Parathyroid adenoma (tissue), 2 donors: ENCODE measurements at regions not wholly inside any gene's neighbourhood (a gene's known extent, or its start where the extent isn't known, plus 50 kb on each side); places are given as distances from the start of the nearest gene placed in this dataset.
"Not testable (repeated sequence)": the region's sequence is repeated elsewhere in the genome, so short reads cannot be mapped to it uniquely, and the experiment has no call there.

Experiments
- H2AFZ ChIP-seq: fragments of 300-600 bp; sonication (generic); one replicate; pipeline ENCODE4 v1.7.0; 2017; ENCODE audit warnings: antibody characterized with exemption, mild to moderate bottlenecking
- H3K27ac ChIP-seq: fragments of 300-600 bp; sonication (generic); one replicate; pipeline ENCODE4 v1.7.0; 2017
- H3K27me3 ChIP-seq: fragments of 300-600 bp; sonication (generic); one replicate; pipeline ENCODE4 v1.7.0; 2017; ENCODE audit warnings: low read length; ENCODE audit not compliant: control insufficient read depth, insufficient read depth
- H3K36me3 ChIP-seq: fragments of 300-600 bp; sonication (generic); one replicate; pipeline ENCODE4 v1.7.0; 2017; ENCODE audit warnings: low read length; ENCODE audit not compliant: control insufficient read depth, insufficient read depth
- H3K4me1 ChIP-seq: fragments of 300-600 bp; sonication (generic); one replicate; pipeline ENCODE4 v1.7.0; 2017; ENCODE audit warnings: control low read depth
- H3K4me2 ChIP-seq: fragments of 300-600 bp; sonication (generic); one replicate; pipeline ENCODE4 v1.7.0; 2017; ENCODE audit warnings: low read length
- H3K4me3 ChIP-seq: fragments of 300-600 bp; sonication (generic); one replicate; pipeline ENCODE4 v1.7.0; 2017; ENCODE audit warnings: low read depth, low read length
- H3K79me2 ChIP-seq: fragments of 300-600 bp; sonication (generic); one replicate; pipeline ENCODE4 v1.7.0; 2017; ENCODE audit warnings: control low read depth
- H3K9ac ChIP-seq: fragments of 300-600 bp; sonication (generic); one replicate; pipeline ENCODE4 v1.7.0; 2017; ENCODE audit warnings: mild to moderate bottlenecking
- H3K9me3 ChIP-seq: fragments of 300-600 bp; sonication (generic); one replicate; pipeline ENCODE4 v1.7.0; 2017; ENCODE audit warnings: low read length; ENCODE audit not compliant: control insufficient read depth
- CTCF ChIP-seq: fragments of 300-600 bp; sonication (generic); IDR thresholded peaks from one replicate; pipeline ENCODE4 v1.7.0; 2017; ENCODE audit warnings: antibody characterized with exemption, mild to moderate bottlenecking
- donor health status: primary hyperparathyroidism.

- H3K27me3 ChIP-seq: no peaks in the 10 kb centered on the region
- H3K79me2 ChIP-seq: no peaks in the 10 kb centered on the region
Observed at GRCh38 chrX:80550722-80551121, 130.5 kb downstream of the TENT5D start.

GRCh38 chrX:80556148-80556547 is 135.9 kb downstream of the TENT5D start:
- Histone ChIP-seq H3K9ac (no peak overlapping the region), H3K36me3 (no peaks in the 10 kb centered on the region), H3K27me3 (no peaks in the 10 kb centered on the region), H3K27ac (no peak overlapping the region), H3K4me2 (no peak overlapping the region), H3K4me3 (no peak overlapping the region), H3K9me3 (no peaks in the 10 kb centered on the region), H2AFZ (no peak overlapping the region), H3K4me1 (no peaks in the 10 kb centered on the region), H3K79me2 (no peaks in the 10 kb centered on the region)
- TF ChIP-seq CTCF: no peak

More at GRCh38 chrX:80550722-80551121, 130.5 kb downstream of the TENT5D start:
- no peak for TF ChIP-seq CTCF
- no peaks in the 10 kb centered on the region for H3K9me3 ChIP-seq
- no peaks in the 10 kb centered on the region for H3K36me3 ChIP-seq
- H3K27ac ChIP-seq: no peak overlapping the region
- H2AFZ ChIP-seq: no peak overlapping the region
- no peaks in the 10 kb centered on the region for H3K4me1 ChIP-seq
- no peak overlapping the region for H3K4me2 ChIP-seq
- H3K4me3 ChIP-seq: no peak overlapping the region
- H3K9ac ChIP-seq: no peak overlapping the region

- no peak overlapping the region for H3K9ac ChIP-seq
- no peaks in the 10 kb centered on the region for H3K79me2 ChIP-seq
- H3K9me3 ChIP-seq: no peaks in the 10 kb centered on the region
- no peak overlapping the region for H3K4me3 ChIP-seq
- H3K4me1 ChIP-seq: no peaks in the 10 kb centered on the region
- H3K27ac ChIP-seq: no peak overlapping the region
- H3K27me3 ChIP-seq: no peaks in the 10 kb centered on the region
- no peak for TF ChIP-seq CTCF
- H3K4me2 ChIP-seq: no peak overlapping the region
- no peaks in the 10 kb centered on the region for H3K36me3 ChIP-seq
- no peak overlapping the region for H2AFZ ChIP-seq
Observed at GRCh38 chrX:80572636-80573035, 152.4 kb downstream of the TENT5D start.

- no peak for TF ChIP-seq CTCF
- Histone ChIP-seq H3K36me3 (no peaks in the 10 kb centered on the region), H3K9me3 (no peaks in the 10 kb centered on the region), H3K79me2 (no peaks in the 10 kb centered on the region), H3K27me3 (no peaks in the 10 kb centered on the region), H2AFZ (no peak overlapping the region), H3K9ac (no peak overlapping the region), H3K4me2 (no peak overlapping the region), H3K27ac (no peak overlapping the region), H3K4me3 (no peak overlapping the region), H3K4me1 (no peaks in the 10 kb centered on the region)
Observed at GRCh38 chrX:80573275-80573674, 153.0 kb downstream of the TENT5D start.

GRCh38 chrX:80574486-80575086 is 154.3 kb downstream of the TENT5D start:
- not testable (repeated sequence) for H3K4me2 ChIP-seq, H3K27me3 ChIP-seq, H3K4me1 ChIP-seq, H2AFZ ChIP-seq, H3K4me3 ChIP-seq, H3K36me3 ChIP-seq, H3K9me3 ChIP-seq, H3K27ac ChIP-seq, H3K79me2 ChIP-seq, H3K9ac ChIP-seq
